Endothelial cell of umbilical vein (primary cell): ENCODE measurements at regions not wholly inside any gene's neighbourhood (a gene's known extent, or its start where the extent isn't known, plus 50 kb on each side); places are given as distances from the start of the nearest gene placed in this dataset.

Experiments
- BruUV-seq: library from RNA; stranded (reverse); fragments of 400-500 nt; replicated peaks from 2 replicates; lab custom pipeline; 2021; lab: Mats Ljungman, UMichigan
- CTCF ChIA-PET: fragments of 300-600, 350-600 bp; sonication (Branson Sonifier 250); formaldehyde crosslinking; loops from one replicate; lab custom pipeline; 2021; ENCODE audit warnings: antibody characterized with exemption, inconsistent platforms; lab: Charles Lee
- POLR2A ChIA-PET: fragments of 300-600, 350-600 bp; sonication (Branson Sonifier 250); formaldehyde crosslinking; loops from one replicate; lab custom pipeline; 2021; ENCODE audit warnings: antibody characterized with exemption, inconsistent platforms; lab: Charles Lee
- DNase-seq: peaks from one replicate; pipeline ENCODE4 v3.0.0-alpha.2; 2011; ENCODE audit warnings: low read depth, low spot score
- FAIRE-seq: peaks from 2 replicates; lab custom pipeline; 2011; peaks lifted over from hg19 to GRCh38; lab: Jason Lieb, UNC
- H2AFZ ChIP-seq: 2 replicates; pipeline ENCODE4 v1.6.0; 2012; ENCODE audit warnings: low read depth, low read length, control low read depth, inconsistent platforms
- H3K27ac ChIP-seq: 2 replicates; pipeline ENCODE4 v1.5.1; 2011; ENCODE audit warnings: low read depth, mild to moderate bottlenecking, control low read depth, low read length, moderate library complexity; ENCODE audit not compliant: insufficient read depth
- H3K27me3 ChIP-seq, 2 experiments: 2 replicates each; pipeline versions ENCODE4 v1.6.0 to v1.6.1; 2011; ENCODE audit warnings: low read length in 2 of 2, mixed read lengths in 1 of 2; ENCODE audit not compliant: control insufficient read depth in 2 of 2, insufficient read depth in 2 of 2
- H3K36me3 ChIP-seq, 2 experiments: 2 replicates in 1 of 2; 3 replicates in 1 of 2; pipeline ENCODE4 v1.5.1; 2011; ENCODE audit warnings: low read length in 2 of 2, mild to moderate bottlenecking in 1 of 2, moderate library complexity in 1 of 2; ENCODE audit not compliant: control insufficient read depth in 2 of 2, insufficient read depth in 2 of 2; ENCODE audit errors: extremely low read depth in 1 of 2
- H3K4me1 ChIP-seq: 3 replicates; pipeline ENCODE4 v1.5.1; 2011; ENCODE audit warnings: mild to moderate bottlenecking, low read length; ENCODE audit not compliant: control insufficient read depth, insufficient read depth; ENCODE audit errors: extremely low read depth
- H3K4me2 ChIP-seq: 2 replicates; pipeline ENCODE4 v1.6.1; 2011; ENCODE audit warnings: low read length, control low read depth, mixed read lengths; ENCODE audit not compliant: insufficient read depth
- H3K4me3 ChIP-seq, 3 experiments: fragments of 200-600 bp in 1 of 3; sonication (generic), shearing (Covaris generic) in 1 of 3; replicated peaks in 1 of 3; 2 replicates each; pipeline ENCODE4 v1.5.1; 2011 to 2016; ENCODE audit warnings: control low read depth in 3 of 3, low read length in 3 of 3, mild to moderate bottlenecking in 2 of 3, inconsistent platforms in 1 of 3, low read depth in 1 of 3, moderate library complexity in 1 of 3; ENCODE audit not compliant: insufficient read depth in 1 of 3
- H3K79me2 ChIP-seq: 2 replicates; pipeline ENCODE4 v1.6.0; 2012; ENCODE audit warnings: low read length, inconsistent platforms; ENCODE audit not compliant: control insufficient read depth, insufficient read depth
- H3K9ac ChIP-seq: replicated peaks from 2 replicates; pipeline ENCODE3; 2011; ENCODE audit warnings: low read length, control low read depth; ENCODE audit not compliant: insufficient read depth; ENCODE audit errors: extremely low read depth
- H3K9me1 ChIP-seq: replicated peaks from 3 replicates; pipeline ENCODE4 v1.6.0; 2011; ENCODE audit warnings: mild to moderate bottlenecking, low read length; ENCODE audit not compliant: control insufficient read depth, insufficient read depth; ENCODE audit errors: extremely low read depth
- H3K9me3 ChIP-seq: replicated peaks from 2 replicates; pipeline ENCODE4 v1.5.1; 2012; ENCODE audit warnings: low read length, inconsistent platforms; ENCODE audit not compliant: control insufficient read depth, insufficient read depth
- H4K20me1 ChIP-seq: replicated peaks from 2 replicates; pipeline ENCODE3; 2011; ENCODE audit warnings: mild to moderate bottlenecking, low read length; ENCODE audit not compliant: control insufficient read depth, insufficient read depth; ENCODE audit errors: extremely low read depth
- CTCF ChIP-seq, 2 donors: IDR thresholded peaks; 1 replicate in 1 of 2; 2 replicates in 1 of 2; pipeline ENCODE4 v1.5.1; 2011; ENCODE audit warnings: low read length in 2 of 2, mild to moderate bottlenecking in 2 of 2, moderate library complexity in 2 of 2, control low read depth in 1 of 2, inconsistent platforms in 1 of 2, low read depth in 1 of 2; ENCODE audit not compliant: insufficient read depth in 1 of 2; ENCODE audit errors: extremely low read depth in 1 of 2
- EZH2 ChIP-seq: IDR thresholded peaks from 2 replicates; pipeline ENCODE4 v1.6.1; 2012; ENCODE audit warnings: borderline replicate concordance, low read depth, mild to moderate bottlenecking, moderate library complexity, low read length, inconsistent platforms; ENCODE audit not compliant: severe bottlenecking
- FOS ChIP-seq: IDR thresholded peaks from 2 replicates; pipeline ENCODE4 v1.6.1; 2011; ENCODE audit warnings: mild to moderate bottlenecking, low read length, moderate library complexity, borderline replicate concordance; ENCODE audit not compliant: insufficient read depth
- GATA2 ChIP-seq: IDR thresholded peaks from 2 replicates; pipeline ENCODE4 v1.7.0; 2011; ENCODE audit warnings: low read depth, mild to moderate bottlenecking, moderate library complexity, mixed read lengths, low read length; ENCODE audit not compliant: insufficient read length, insufficient read depth
- JUN ChIP-seq: IDR thresholded peaks from 2 replicates; pipeline ENCODE4 v1.6.1; 2011; ENCODE audit warnings: borderline replicate concordance, low read depth; ENCODE audit not compliant: insufficient read length, insufficient read depth
- MYC ChIP-seq: IDR thresholded peaks from one replicate; pipeline ENCODE4 v1.6.1; 2011; ENCODE audit warnings: mild to moderate bottlenecking, low read depth, low read length
- POLR2A ChIP-seq: IDR thresholded peaks from 2 replicates; pipeline ENCODE4 v1.6.1; 2012; ENCODE audit warnings: low read depth, mild to moderate bottlenecking, control low read depth, low read length
- POLR2AphosphoS5 ChIP-seq: IDR thresholded peaks from 2 replicates; pipeline ENCODE4 v1.6.1; 2012; ENCODE audit warnings: low read depth, mild to moderate bottlenecking, control low read depth, low read length, moderate library complexity; ENCODE audit not compliant: insufficient read depth
- dilution Hi-C: fragments of 300-500 bp; cut with MboI; formaldehyde crosslinking; loops from one replicate; pipeline ENCODE4 v1.15.0; 2019; ENCODE audit warnings: low sequenced_read_pairs; ENCODE audit not compliant: extremely low pct_ligation_motif_present
- intact Hi-C: fragments of 100-400 bp; cut with micrococcal nuclease; formaldehyde crosslinking; loops from one replicate; pipeline ENCODE4 v1.10.0; 2022
- TF ChIP-seq, protein P1 (sequence below): IDR thresholded peaks from 2 replicates; pipeline ENCODE4 v1.6.1; 2011; ENCODE audit not compliant: insufficient read depth, insufficient read length

DNA sequence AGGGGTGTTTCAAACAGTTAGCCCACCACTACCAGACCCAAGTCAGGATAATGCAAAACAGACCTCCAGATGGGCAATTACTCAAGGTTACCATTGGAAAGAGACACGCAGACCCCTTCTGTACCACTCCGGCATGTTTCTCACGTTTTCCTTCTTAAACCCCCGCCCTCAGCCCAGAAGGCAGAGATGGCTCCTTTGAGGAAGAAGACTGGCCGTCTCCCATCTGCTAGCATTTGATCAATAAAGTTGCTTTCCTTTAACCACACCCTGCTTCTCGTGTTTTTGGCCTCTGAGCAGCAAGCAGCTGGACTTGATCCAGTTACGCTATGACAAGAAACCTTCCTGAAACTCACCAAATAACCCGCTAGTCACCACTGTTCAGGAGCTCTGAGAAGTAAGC, 1012.4 kb upstream of the GYPC start:
- H3K9me3 ChIP-seq, result no peaks in the 10 kb centered on the region
- H3K9me1 ChIP-seq, result no peaks in the 10 kb centered on the region
- H4K20me1 ChIP-seq, result no peaks in the 10 kb centered on the region
- no peak overlapping the region for H3K4me3 ChIP-seq
- no peaks in the 10 kb centered on the region for H3K79me2 ChIP-seq
- ChIA-PET POLR2A (no interaction called here), CTCF (no interaction called here)
- intact Hi-C loops (no loop called here), dilution Hi-C loops (no loop called here)
- H2AFZ ChIP-seq, result no peak overlapping the region
- DNase-seq (no peak), FAIRE-seq (no peak)
- no peak overlapping the region for H3K9ac ChIP-seq
- no peaks in the 10 kb centered on the region for H3K36me3 ChIP-seq
- H3K27me3 ChIP-seq, result no peaks in the 10 kb centered on the region
- TF ChIP-seq, protein P1, sequence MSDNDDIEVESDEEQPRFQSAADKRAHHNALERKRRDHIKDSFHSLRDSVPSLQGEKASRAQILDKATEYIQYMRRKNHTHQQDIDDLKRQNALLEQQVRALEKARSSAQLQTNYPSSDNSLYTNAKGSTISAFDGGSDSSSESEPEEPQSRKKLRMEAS, result no peak
- TF ChIP-seq POLR2AphosphoS5 (no peak), FOS (no peak), EZH2 (no peak), MYC (no peak), CTCF (IDR thresholded peaks at IDR 0.05; ENCODE audit: extremely low read depth in 1 of 2, insufficient read depth in 1 of 2, low read depth in 1 of 2, low read length in 2 of 2) (no peak), POLR2A (no peak), GATA2 (no peak), JUN (no peak)
- no peak overlapping the region for H3K4me2 ChIP-seq
- no TSS peak for BruUV-seq
- no peaks in the 10 kb centered on the region for H3K4me1 ChIP-seq
- no peak overlapping the region for H3K27ac ChIP-seq
